ENCODE measurements at regions not wholly inside any gene's neighbourhood (a gene's known extent, or its start where the extent isn't known, plus 50 kb on each side); places are given as distances from the start of the nearest gene placed in this dataset.

GRCh38 chr2:176834226-176834625 is 378.4 kb upstream of the HNRNPA3 start:
- no peaks in the 10 kb centered on the region for H3K9me3 Mint-ChIP-seq (ENCODE audit: unreplicated experiment)
- no peak for DNase-seq
- no peaks in the 10 kb centered on the region for H3K36me3 Mint-ChIP-seq (ENCODE audit: insufficient read depth, unreplicated experiment)
- H3K4me3 Mint-ChIP-seq (ENCODE audit: unreplicated experiment) = no peak overlapping the region
- Histone ChIP-seq H3K4me1 (no peaks in the 10 kb centered on the region), H3K36me3 (ENCODE audit: control insufficient read depth, insufficient read depth, low read length) (no peaks in the 10 kb centered on the region), H3K4me3 (ENCODE audit: low read depth, low read length) (no peak overlapping the region), H3K27me3 (replicated peaks; ENCODE audit: control insufficient read depth, insufficient read depth, low read length) (no peaks in the 10 kb centered on the region), H3K9me3 (no peaks in the 10 kb centered on the region)
- peaks cover 19% of the 10 kb centered on the region for H3K27me3 Mint-ChIP-seq (ENCODE audit: insufficient read depth, unreplicated experiment)
- ChIA-PET CTCF (no interaction called here), POLR2A (no interaction called here)
- H3K4me1 Mint-ChIP-seq (ENCODE audit: low read depth, unreplicated experiment) = peaks cover 7% of the 10 kb centered on the region
- intact Hi-C loops (cut with micrococcal nuclease; ENCODE audit: unreplicated experiment) = no loop called here
- H3K27ac Mint-ChIP-seq (ENCODE audit: unreplicated experiment) = no peak overlapping the region
- no peak for TF ChIP-seq CTCF (IDR thresholded peaks at IDR 0.05; ENCODE audit: insufficient read depth in 1 of 2, low read depth in 1 of 2, low read length in 1 of 2, severe bottlenecking in 1 of 2, unreplicated experiment in 1 of 2)
- no TSS peak for BruUV-seq (replicated peaks)

GRCh38 chr2:176843208-176843607 is 369.4 kb upstream of the HNRNPA3 start:
- Mint-ChIP-seq H3K4me1 (ENCODE audit: low read depth, unreplicated experiment) (no peaks in the 10 kb centered on the region), H3K27ac (ENCODE audit: unreplicated experiment) (no peak overlapping the region), H3K4me3 (ENCODE audit: unreplicated experiment) (no peak overlapping the region), H3K9me3 (ENCODE audit: unreplicated experiment) (no peaks in the 10 kb centered on the region), H3K36me3 (ENCODE audit: insufficient read depth, unreplicated experiment) (no peaks in the 10 kb centered on the region), H3K27me3 (ENCODE audit: insufficient read depth, unreplicated experiment) (peaks cover 15% of the 10 kb centered on the region)
- Histone ChIP-seq H3K9me3 (no peaks in the 10 kb centered on the region), H3K4me1 (no peaks in the 10 kb centered on the region), H3K36me3 (ENCODE audit: control insufficient read depth, insufficient read depth, low read length) (no peaks in the 10 kb centered on the region), H3K27me3 (replicated peaks; ENCODE audit: control insufficient read depth, insufficient read depth, low read length) (no peaks in the 10 kb centered on the region), H3K4me3 (ENCODE audit: low read depth, low read length) (no peak overlapping the region)
- CTCF ChIA-PET = no interaction called here
- intact Hi-C loops (cut with micrococcal nuclease; ENCODE audit: unreplicated experiment) = no loop called here
- no TSS peak for BruUV-seq (replicated peaks)
- DNase-seq = no peak
- no peak for TF ChIP-seq CTCF (IDR thresholded peaks at IDR 0.05; ENCODE audit: insufficient read depth in 1 of 2, low read depth in 1 of 2, low read length in 1 of 2, severe bottlenecking in 1 of 2, unreplicated experiment in 1 of 2)
- POLR2A ChIA-PET = no interaction called here

DNA sequence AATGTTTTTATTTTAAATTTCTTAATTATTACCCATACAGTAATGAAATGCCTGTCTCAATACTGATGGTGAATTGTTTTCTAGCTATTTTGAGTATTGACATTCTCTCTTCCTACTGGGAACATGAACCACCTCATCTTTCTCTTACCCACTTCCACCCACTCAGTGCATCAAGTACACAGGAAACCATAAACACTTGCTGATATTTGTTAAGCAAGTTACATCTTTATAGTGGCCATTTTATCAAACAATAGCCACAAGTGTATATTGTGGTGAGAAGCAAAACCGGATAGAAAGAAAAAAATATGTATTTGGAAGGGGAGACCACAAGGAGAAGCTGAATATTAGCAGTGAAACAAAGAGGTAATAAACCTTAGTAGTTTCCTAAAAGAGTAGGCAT is 368.1 kb upstream of the HNRNPA3 start:
- ChIA-PET POLR2A (no interaction called here), CTCF (no interaction called here)
- Mint-ChIP-seq H3K4me1 (ENCODE audit: low read depth, unreplicated experiment) (no peaks in the 10 kb centered on the region), H3K36me3 (ENCODE audit: insufficient read depth, unreplicated experiment) (no peaks in the 10 kb centered on the region), H3K27me3 (ENCODE audit: insufficient read depth, unreplicated experiment) (peaks cover 8% of the 10 kb centered on the region), H3K9me3 (ENCODE audit: unreplicated experiment) (no peaks in the 10 kb centered on the region), H3K27ac (ENCODE audit: unreplicated experiment) (no peak overlapping the region), H3K4me3 (ENCODE audit: unreplicated experiment) (no peak overlapping the region)
- H3K4me1 ChIP-seq = no peaks in the 10 kb centered on the region
- DNase-seq = no peak
- no peak overlapping the region for H3K4me3 ChIP-seq (ENCODE audit: low read depth, low read length)
- intact Hi-C loops (cut with micrococcal nuclease; ENCODE audit: unreplicated experiment) = no loop called here
- H3K27me3 ChIP-seq (replicated peaks; ENCODE audit: control insufficient read depth, insufficient read depth, low read length) = no peaks in the 10 kb centered on the region
- BruUV-seq (replicated peaks) = no TSS peak
- H3K36me3 ChIP-seq (ENCODE audit: control insufficient read depth, insufficient read depth, low read length) = no peaks in the 10 kb centered on the region
- no peaks in the 10 kb centered on the region for H3K9me3 ChIP-seq
- TF ChIP-seq CTCF (IDR thresholded peaks at IDR 0.05; ENCODE audit: insufficient read depth in 1 of 2, low read depth in 1 of 2, low read length in 1 of 2, severe bottlenecking in 1 of 2, unreplicated experiment in 1 of 2) = no peak

Data from Caco-2 (cell line).